ENCODE measurements at regions not wholly inside any gene's neighbourhood (a gene's known extent, or its start where the extent isn't known, plus 50 kb on each side); places are given as distances from the start of the nearest gene placed in this dataset.

DNA sequence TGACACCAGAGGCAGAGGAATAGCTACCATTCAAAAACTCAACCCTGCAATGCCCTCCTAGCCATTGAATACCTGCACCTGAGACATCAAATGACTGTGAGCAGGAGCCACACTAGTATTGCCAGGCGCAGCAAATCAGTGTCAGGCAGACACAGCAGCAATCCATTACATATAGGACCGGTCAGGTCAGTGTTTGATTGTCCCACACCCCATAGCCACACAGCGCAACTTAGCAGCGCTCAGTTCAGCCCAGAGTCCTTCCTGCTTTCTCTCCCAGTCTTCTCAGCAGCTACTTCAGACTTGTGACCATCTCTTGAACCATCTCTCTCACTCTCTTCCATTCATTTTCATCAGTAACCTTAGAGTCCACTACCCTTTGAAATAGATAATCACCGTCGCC, 181.6 kb upstream of the GPR12 start:
- DNase-seq (ENCODE audit: low read depth, low spot score) = no peak

DNA sequence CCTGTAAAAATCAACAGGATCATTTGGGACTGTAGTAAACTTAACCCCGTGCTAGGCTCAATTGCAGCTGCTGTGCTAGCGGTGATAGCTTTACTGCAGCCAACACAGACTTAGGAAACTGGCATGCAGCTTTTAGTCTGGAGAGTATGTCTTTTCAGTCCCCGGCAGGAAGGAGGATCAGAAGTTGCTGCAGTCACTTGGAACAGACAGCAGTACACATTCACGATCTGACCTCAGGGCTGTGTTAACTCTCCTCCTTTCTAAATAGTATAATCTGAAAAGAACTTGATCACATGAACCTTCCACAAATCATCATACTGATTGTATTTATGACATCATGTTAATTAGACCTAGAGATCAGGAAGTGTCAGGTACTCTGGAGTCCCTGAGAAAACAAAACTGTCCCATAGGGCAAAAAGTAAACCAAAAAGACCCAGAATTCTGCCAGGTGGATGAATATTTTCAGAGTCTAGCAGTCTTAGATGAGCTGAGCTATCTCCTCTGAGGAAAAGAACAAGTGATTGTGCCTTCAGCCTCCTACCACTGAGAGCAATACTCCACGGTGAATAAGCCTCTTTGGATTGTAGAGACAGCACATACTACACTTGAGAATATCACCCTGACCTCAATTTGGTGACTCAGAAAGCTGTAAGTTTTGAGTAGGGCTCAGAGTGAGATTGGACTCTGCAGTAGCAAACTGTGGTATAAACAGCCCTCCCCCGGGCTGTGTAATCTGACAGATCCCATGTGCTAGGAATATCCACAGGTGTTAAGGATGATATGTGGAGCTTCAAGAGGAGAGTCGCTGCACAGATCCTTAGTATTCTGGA, 181.0 kb upstream of the GPR12 start:
- no peak for DNase-seq (ENCODE audit: low read depth, low spot score)

DNA sequence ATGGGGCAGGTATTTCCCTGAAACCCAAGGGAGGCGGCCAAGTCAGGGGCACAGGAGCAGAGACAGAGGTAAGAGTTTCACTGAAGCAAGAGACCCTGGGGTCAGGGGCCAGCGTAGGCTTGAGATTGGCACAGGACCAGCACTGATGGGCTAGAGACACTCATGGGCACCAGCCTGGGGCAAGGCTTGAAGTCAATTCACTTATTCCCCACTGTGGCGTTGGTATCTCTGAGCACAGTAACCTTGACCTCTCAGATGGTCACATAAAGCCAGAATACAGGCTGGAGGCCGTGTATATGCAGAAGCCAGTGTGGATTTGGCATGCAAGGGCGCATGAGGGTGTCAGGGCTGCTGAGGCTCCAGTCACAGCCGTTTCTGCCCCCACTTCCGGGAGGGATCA, 173.5 kb upstream of the GPR12 start:
- no peak for DNase-seq (ENCODE audit: low read depth, low spot score)

DNA sequence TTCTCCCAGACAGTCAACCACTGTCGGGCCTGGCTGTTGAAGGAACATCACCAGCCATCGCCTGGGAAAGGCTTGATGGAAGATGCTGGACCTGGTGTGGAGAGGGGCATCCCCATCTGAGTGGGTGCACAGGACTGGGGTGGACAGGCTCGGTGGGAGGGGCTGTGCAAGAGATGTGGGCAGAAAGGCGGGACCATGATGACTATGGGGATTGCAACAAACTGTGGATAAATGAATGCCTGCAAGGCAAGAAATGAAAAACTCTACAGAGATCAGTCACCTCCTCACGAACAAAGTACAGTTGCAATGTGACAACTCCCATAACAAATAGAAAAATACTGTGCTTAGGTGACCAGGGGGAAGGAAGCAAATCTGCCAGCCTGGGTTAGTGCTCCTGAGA, 171.9 kb upstream of the GPR12 start:
- DNase-seq (ENCODE audit: low read depth, low spot score) = no peak

DNA sequence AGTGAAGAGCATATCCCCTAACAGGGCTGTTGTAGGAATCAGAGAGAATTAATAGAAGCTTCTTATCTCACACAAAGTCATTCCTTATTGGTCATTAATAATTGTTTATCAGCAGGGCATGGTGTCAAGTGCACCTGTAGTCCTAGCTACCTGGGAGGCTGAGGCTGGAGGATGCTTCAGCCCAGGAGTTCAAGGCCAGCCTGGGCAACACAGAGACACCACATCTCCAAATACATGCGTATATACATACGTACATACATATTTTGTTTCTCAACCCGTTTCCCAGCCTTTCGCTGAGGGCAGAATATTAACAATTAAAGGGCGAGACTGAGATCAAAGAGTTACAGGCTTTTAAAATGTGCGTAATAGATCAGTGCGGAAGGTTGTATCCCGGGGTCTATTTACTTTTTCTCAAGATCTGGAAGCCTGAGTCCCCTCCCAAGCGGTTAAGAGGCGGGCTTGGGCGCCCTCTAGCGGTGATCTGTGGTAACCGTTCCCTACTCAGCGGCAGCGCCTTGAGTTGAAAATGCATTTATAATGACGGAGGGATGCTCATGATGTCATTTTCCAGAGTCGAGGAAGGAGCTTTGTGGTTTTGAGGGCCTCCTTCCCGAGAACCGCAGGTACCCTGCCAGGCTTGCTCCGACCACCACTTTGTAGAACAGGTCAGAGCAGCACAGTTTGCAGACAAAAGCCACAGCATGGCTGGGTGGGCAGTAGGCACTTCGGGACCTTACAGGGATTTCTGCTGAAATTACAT, 169.6 kb upstream of the GPR12 start:
- DNase-seq (ENCODE audit: low read depth, low spot score) = peak; percentile 59

DNA sequence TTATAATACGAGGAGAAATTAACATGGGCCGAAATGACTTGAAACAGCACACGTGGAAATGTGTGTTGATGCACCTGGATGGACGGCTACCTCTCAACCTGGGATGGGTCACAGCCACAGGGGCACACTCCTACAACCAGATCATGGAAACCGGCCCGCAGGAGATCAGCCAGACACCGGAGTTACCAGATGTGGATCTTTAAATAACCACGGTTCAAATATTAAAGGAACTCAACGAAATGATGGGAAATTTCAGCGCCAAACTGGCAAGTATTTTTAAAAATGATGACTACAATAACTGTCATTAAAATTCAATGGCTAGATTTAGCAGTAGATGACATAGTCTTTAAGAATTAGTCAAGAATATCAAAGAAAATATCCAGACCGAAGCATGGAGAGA, 166.9 kb upstream of the GPR12 start:
- DNase-seq (ENCODE audit: low read depth, low spot score) = no peak

DNA sequence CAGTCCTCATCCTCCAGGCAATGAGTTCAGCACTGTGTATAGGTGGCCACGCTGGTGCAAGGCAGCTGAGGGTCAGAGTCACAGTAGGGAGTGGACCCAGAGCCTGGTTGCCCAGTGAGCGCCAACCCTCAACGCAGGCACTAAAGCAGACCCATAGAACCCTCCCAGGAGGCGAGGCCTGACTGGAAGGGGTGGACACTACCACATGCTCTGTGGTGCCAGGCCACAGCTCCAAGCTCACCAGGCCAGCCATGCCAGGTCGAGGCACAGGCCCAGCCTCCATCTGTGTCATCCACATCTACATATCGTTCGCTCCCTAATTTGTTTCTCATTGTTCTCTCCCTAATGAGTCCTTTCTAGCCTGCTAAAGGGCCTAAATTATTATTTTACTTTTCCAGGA, 165.8 kb upstream of the GPR12 start:
- no peak for DNase-seq (ENCODE audit: low read depth, low spot score)

DNA sequence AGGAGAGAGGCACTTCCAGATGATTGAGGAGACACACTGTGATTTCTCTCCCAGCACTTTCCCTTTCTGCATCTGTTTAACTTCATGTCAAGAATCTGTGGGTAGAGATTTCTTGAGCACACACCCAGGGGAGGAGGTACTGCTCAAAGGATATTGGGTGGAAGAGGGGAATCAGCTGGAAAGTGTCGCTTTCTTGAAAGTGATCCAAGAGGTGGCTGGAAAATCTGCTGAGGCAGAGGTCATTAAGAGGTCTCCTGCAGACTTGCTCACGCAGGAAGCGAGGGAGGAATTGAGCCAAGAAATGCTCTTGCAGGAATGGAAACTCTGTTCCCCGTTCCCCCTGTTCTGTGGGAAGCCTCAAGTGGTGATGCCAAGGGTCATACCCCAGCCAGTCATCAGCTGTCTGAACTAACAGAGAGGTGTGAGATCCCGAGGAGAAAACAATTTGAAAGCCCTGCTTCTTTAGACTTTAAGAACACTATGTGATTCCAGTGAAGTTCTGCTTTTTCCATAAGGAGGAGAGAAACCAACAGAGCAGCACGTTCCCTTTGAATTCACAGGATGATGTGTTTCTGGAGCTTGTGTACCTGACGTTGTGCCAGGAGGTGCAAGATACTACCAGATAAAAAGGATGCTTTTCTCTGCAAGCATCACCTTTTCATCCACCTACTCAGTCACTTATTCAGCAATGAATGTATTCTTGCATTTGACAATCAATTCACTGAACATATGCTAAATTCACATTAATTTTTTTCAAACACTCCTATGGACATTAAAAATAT, 163.4 kb upstream of the GPR12 start:
- no peak for DNase-seq (ENCODE audit: low read depth, low spot score)

DNA sequence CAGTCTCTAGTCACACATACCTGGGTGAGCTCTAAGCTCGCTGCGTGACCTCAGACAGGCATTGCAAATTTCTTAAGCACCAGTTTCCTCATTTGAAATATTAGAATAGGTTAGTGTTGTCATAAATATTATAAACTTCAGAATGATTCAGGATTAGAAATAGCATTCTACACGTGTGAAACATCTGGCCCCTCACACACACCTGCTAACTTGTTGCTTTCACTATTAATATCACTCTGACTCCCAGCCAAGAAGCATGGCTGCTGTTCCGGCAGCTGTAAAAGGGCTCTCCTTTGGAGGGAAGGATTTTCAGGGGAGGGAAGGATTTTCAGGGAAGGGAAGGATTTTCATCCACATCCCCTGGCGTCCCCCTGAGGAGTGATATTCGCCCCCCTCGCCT, 161.3 kb upstream of the GPR12 start:
- DNase-seq (ENCODE audit: low read depth, low spot score) = no peak

DNA sequence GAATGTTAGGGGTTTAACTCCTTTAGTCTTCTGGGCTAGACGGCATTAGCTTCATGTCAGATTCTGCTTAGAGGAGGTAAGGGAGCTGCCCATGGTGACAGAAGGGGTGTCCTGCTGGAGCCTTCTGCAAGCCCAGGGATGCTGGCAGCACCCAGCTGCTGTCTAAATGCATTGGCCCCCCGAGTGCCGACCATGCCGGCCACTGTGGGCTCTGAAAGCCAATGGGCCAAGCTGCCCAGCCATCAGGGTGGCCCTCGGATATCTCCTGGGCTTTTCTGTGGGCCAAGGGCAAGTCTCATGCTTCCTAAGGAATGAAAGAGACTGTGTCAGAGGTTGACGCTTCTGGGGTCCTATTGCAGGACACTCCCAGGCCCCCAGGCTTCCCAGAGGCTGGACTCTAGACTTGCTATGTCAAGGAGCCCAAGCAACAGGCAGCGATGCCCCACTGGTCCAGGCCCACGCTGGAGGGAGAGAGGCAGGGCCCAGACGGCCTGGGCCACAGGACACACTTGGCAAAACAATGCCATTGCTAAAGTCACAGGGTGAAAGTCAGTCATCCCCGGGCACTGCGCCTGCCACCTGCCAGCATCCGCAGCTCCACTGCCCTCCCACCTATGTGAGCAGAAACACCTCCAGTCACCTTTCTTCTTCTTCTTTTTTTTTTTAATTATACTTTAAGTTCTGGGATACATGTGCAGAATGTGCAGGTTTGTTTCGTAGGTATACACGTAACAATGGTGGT, 160.2 kb upstream of the GPR12 start:
- no peak for DNase-seq (ENCODE audit: low read depth, low spot score)

DNA sequence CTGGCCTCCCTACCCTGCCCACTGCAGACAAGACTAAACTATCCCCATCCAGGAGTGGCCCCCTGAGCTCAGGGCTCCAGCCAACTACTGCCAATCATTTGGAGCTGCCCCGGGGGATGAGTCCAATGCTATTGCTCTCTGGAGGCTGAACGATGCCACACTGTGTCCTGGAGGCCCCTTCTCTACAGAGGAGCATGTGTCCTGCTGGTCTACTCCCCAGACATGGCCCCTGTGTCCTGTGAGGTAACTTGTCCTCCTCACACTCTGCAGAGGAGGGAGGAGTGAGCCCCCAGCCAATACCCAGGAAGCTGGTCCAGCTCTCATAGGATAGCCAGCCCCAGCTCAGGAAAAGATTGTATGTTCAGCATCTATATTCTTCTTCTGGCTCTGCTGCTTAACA, 159.1 kb upstream of the GPR12 start:
- no peak for DNase-seq (ENCODE audit: low read depth, low spot score)

DNA sequence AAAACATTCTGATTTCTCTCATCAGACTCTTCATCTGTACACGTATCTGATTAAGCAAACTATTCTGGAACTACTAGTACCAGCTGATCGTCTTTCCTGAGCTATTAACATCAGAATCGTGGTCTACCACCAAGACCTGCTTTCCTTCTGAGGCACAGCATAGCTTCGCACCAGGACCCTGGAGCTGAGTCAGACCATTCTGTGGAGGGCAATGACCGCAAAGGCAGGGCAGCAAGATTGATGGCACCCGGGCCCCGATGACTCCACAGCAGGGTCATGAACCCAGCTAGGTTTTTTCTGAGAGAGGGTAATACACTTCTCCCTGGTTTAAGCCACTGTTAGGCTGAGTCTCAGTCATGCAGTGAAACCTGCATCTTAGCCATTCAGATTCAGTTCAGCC, 158.7 kb upstream of the GPR12 start:
- no peak for DNase-seq (ENCODE audit: low read depth, low spot score)

DNA sequence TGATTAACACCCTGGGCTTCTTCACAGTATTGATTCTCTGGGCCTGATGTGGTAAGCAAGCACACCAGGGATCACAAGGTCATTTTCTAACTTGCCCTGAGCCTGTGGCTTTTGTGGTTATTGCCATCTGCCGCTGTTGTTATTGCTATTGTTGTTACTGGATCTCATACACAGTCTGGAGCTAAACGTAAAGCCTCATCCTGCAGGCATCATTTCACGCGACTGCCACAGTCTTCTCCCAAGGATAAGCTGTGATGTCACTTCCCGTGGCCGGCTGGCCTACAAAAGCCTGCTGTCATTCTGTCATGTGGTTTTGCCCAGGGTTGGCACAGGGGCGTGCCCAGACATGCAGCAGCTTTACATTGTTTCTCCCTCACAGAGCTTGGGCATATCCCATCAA, 154.0 kb upstream of the GPR12 start:
- DNase-seq (ENCODE audit: low read depth, low spot score) = no peak

DNA sequence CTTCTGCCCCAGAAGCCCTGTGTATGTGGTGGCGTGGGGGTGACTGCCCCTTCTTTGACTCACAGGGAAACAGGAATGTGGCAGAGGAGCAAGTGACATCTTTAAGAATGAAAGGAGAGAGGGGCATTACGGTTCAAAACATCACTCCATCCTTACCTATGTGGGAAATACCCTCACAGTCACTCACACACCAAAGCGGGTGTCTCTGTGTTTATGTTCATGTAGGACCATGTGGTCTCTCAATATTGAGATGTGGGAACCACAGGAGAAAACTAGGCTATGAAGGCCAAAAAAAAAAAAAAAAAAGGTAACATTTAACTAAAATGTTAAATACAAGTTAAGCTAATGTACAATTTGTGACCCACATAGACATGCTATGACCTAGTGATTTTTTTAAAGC, 153.6 kb upstream of the GPR12 start:
- no peak for DNase-seq (ENCODE audit: low read depth, low spot score)

DNA sequence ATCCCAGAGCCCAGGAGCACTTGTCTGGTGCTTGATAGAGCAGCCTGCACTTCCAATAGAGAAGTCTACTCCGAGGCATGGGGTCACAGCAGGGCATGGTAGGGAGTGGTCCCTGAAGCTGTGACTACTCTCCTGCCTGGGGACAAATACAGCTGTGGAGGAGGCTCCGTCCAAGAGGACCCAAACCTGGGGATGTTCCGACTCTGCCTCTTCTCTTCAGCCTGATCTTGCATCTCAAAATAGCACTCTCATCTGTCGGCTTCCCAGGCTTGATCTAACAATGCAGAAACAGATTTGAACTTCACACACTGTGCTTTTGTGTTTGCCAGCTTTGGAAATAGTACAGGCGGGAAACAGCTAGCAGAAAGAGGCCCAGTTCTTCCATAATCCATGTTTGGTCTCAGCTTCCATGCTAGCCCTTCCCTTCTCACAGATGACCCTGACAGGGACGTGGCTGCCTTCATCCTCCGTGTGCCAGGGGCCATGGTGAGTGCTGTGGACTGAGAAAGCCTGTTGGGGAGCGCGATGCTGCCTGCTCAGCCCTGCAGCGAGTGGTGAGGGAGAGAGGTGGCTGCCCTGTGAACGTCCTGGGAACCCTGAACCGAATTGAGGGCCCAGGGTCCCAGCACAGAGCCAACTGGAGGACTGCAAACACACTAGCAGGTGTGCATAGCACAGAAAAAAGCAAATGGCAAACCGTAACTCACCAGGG, 150.3 kb upstream of the GPR12 start:
- no peak for DNase-seq (ENCODE audit: low read depth, low spot score)

DNA sequence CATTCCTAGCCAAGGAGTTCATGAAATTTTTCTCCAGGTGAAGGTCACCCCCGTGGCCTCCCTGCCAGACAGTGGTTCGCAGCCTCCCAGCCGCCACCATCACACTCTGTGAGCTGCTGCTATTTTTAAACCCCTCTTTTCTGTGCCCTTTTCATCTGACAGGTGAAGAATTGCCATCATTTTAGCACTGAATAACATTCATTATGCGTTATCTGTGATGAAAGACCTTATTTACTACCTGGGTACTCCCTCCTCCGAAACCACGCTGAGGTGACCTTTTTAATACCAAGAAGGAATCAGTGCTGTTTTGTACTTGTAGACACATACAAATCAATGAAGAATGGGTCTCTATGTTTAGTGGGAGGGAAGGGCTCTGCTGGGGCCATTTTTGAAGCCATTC, 148.9 kb upstream of the GPR12 start:
- no peak for DNase-seq (ENCODE audit: low read depth, low spot score)

DNA sequence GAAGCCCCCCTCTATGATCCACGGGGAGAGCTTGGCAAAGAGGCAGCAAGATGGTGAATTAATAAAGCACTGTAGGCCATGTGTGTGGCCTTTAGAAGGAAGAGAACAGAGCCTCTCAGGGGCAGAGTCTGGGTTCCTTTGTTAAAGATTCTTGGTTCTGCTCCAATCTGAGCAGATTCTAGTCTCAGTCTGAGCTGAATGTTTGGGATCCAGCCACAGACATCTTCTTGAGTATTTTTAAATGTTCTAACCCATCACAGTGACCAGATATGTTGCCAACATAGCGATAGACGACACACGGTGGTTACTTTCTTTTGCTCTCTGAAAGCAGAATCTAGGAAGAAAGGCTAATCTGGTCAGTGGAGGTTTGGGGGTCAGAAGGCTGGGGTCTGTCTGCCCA, 147.5 kb upstream of the GPR12 start:
- no peak for DNase-seq (ENCODE audit: low read depth, low spot score)

DNA sequence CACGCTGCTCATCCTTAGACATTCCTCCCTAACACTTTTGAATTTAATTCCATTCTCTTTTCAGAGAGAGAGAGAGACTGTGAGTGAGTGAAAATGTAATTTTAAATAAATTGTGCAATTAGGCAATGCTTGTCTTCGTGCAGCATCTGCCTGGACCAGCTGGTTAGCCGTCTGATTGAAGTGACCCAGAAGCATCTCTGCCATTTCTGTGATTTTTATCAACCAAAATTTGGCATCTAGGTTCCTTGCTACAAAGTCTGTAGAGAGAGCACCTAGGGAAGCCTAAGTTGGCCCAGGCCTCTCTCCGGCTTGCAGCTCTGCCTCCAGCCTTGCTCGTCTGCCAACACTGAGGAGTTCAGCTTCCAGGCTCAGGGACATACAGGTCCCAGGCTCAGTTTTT, 138.6 kb upstream of the GPR12 start:
- no peak for DNase-seq (ENCODE audit: low read depth, low spot score)

DNA sequence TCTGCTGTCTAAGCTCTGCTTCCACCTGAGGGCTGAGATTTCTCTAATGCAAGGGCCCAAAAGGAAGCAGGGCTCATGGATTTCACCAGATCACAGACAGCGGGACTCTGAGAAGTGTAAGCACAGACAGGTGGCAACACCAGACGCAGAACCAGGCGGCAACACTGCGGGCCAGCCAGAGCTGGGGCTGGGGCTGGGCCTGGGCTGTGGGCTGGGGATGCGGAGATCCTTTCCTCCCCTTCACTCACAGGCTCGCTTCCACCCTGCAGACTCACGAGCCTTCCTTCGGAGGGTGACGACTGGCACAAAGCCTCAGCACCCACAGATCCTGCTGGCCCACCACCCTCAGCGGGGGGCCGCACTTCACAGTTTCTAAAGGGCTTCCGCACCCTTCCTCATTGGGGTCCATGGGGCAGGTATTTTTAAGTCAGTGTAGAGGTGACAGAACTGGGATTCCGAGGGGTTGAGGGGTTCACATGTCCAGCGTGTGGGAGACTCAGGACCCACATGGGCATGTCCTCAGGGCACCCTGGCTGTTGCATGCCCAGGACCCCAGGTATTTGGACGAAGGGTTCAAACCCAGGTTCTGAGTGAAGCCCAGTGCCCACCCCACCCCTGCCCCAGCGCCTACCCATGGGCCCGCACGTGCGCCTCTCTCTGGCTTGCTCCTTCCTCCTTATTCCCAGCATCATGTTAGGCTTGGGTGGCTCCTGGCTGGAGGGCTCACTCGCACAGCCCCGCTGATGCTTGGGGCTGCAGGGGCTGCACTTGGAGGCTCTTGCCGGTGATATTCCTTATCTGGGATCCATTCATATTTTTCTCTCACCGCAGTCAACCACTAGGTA, 137.3 kb upstream of the GPR12 start:
- no peak for DNase-seq (ENCODE audit: low read depth, low spot score)

DNA sequence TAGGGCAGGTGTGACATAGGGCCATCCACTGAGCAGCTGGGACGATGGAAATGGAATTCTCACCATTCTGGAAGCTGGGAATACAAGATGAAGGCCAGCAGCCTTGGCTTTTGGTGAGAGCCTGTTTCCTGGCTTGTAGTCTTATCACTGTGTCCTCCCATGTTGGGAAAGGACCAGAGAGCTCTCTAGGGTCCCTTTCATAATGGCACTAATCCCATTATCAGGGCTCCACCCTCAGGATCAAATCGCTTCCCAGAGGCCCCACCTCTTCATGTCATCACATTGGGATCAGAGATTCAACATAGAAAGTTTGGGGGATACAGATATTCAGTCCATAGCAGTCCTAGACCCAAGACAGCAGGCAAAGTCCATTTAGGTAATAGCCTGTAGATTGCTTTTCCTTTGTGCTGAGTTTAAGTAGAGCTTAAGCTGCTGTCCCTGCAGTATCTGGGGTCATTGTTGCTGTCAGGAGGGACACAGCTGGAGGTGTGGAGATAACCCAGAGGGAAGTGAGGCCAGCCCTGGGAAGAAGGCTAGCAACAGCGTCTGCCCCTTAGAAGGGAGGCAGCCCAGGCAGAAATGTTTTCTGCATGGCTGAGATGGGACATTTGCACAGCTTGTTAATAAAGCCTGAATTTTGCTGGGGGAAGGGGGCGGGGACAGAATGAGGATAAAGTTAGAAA, 136.5 kb upstream of the GPR12 start:
- DNase-seq (ENCODE audit: low read depth, low spot score) = no peak
